ENCODE measurements at regions not wholly inside any gene's neighbourhood (a gene's known extent, or its start where the extent isn't known, plus 50 kb on each side); places are given as distances from the start of the nearest gene placed in this dataset.

GRCh38 chr16:14320406-14320805 is 249.3 kb downstream of the MRTFB start:
- no peaks in the 10 kb centered on the region for H3K36me3 ChIP-seq
- H3K4me3 ChIP-seq (ENCODE audit: low read depth, low read length) = no peak overlapping the region
- H3K9me3 ChIP-seq = no peaks in the 10 kb centered on the region

More at GRCh38 chr16:14320406-14320805, 249.3 kb downstream of the MRTFB start:
- no peak for TF ChIP-seq CTCF (IDR thresholded peaks at IDR 0.05; ENCODE audit: low read depth, low read length)
- no peaks in the 10 kb centered on the region for H3K27me3 ChIP-seq
- DNase-seq = no peak
- peaks cover 11% of the 10 kb centered on the region for H3K4me1 ChIP-seq
